Loucy (cell line): ENCODE measurements at regions not wholly inside any gene's neighbourhood (a gene's known extent, or its start where the extent isn't known, plus 50 kb on each side); places are given as distances from the start of the nearest gene placed in this dataset.

Source experiments
- H2AFZ ChIP-seq: fragments of 200-600 bp; sonication (generic); 2 replicates; pipeline ENCODE4 v1.6.0; 2016; ENCODE audit warnings: antibody characterized with exemption, mild to moderate bottlenecking, low read length, moderate library complexity
- H3F3A ChIP-seq: fragments of 200-600 bp; 2 replicates; pipeline ENCODE4 v1.6.0; 2016; ENCODE audit warnings: antibody characterized with exemption, low read depth, mild to moderate bottlenecking
- H3K27me3 ChIP-seq: fragments of 200-600 bp; sonication (generic); 2 replicates; pipeline ENCODE4 v1.6.1; 2014; ENCODE audit warnings: low read length, mild to moderate bottlenecking; ENCODE audit not compliant: insufficient read depth, poor library complexity, severe bottlenecking
- H3K36me3 ChIP-seq: fragments of 200-600 bp; sonication (generic); 2 replicates; pipeline ENCODE4 v1.6.1; 2016; ENCODE audit warnings: low read length; ENCODE audit not compliant: insufficient read depth
- H3K4me1 ChIP-seq: fragments of 200-600 bp; sonication (generic); 2 replicates; pipeline ENCODE4 v1.5.1; 2014; ENCODE audit warnings: low read length, mild to moderate bottlenecking; ENCODE audit not compliant: insufficient read depth, poor library complexity, severe bottlenecking
- H3K4me2 ChIP-seq: fragments of 200-600 bp; sonication (generic); 2 replicates; pipeline ENCODE4 v1.6.0; 2014; ENCODE audit warnings: antibody characterized with exemption, low read length, low read depth, mild to moderate bottlenecking; ENCODE audit not compliant: poor library complexity, severe bottlenecking
- H3K4me3 ChIP-seq: fragments of 200-600 bp; sonication (generic); 2 replicates; pipeline ENCODE4 v1.5.1; 2014; ENCODE audit warnings: low read length, mild to moderate bottlenecking, mixed read lengths; ENCODE audit not compliant: poor library complexity, severe bottlenecking
- H3K79me2 ChIP-seq: fragments of 200-600 bp; sonication (generic); 2 replicates; pipeline ENCODE4 v1.6.1; 2014; ENCODE audit warnings: low read length; ENCODE audit not compliant: insufficient read depth
- H3K9ac ChIP-seq: fragments of 200-600 bp; sonication (generic); 2 replicates; pipeline ENCODE4 v1.6.0; 2014; ENCODE audit warnings: mild to moderate bottlenecking, low read depth, low read length, moderate library complexity; ENCODE audit not compliant: poor library complexity, severe bottlenecking
- H3K9me2 ChIP-seq: fragments of 200-600 bp; sonication (generic); replicated peaks from 2 replicates; pipeline ENCODE4 v1.6.1; 2016; ENCODE audit warnings: low read depth, low read length, mixed read lengths
- H3K9me3 ChIP-seq: fragments of 200-600 bp; sonication (generic); 2 replicates; pipeline ENCODE4 v1.6.1; 2014; ENCODE audit warnings: mild to moderate bottlenecking, antibody characterized with exemption, low read length, low read depth; ENCODE audit not compliant: insufficient read depth
- H4K20me1 ChIP-seq: fragments of 200-600 bp; sonication (generic); 2 replicates; pipeline ENCODE4 v1.6.0; 2014; ENCODE audit warnings: antibody characterized with exemption, low read length, mild to moderate bottlenecking; ENCODE audit not compliant: insufficient read depth, poor library complexity, severe bottlenecking
- CTCF ChIP-seq: fragments of 200-600 bp; sonication (generic); conservative IDR thresholded peaks from 2 replicates; pipeline ENCODE4 v1.5.1; 2014; ENCODE audit warnings: mild to moderate bottlenecking, antibody characterized with exemption, low read length
- EZH2phosphoT487 ChIP-seq: fragments of 200-600 bp; IDR thresholded peaks from 2 replicates; pipeline ENCODE4 v1.6.1; 2018; ENCODE audit warnings: antibody characterized with exemption, mild to moderate bottlenecking, moderate library complexity, borderline replicate concordance

- no peaks in the 10 kb centered on the region for H3K36me3 ChIP-seq
- no peaks in the 10 kb centered on the region for H3K9me2 ChIP-seq
- no peak for TF ChIP-seq EZH2phosphoT487
- TF ChIP-seq CTCF, result no peak
- H2AFZ ChIP-seq, result no peak overlapping the region
- H4K20me1 ChIP-seq, result no peaks in the 10 kb centered on the region
- no peaks in the 10 kb centered on the region for H3K27me3 ChIP-seq
- no peaks in the 10 kb centered on the region for H3K79me2 ChIP-seq
- H3F3A ChIP-seq, result no peaks in the 10 kb centered on the region
- no peak overlapping the region for H3K4me3 ChIP-seq
- no peak overlapping the region for H3K4me2 ChIP-seq
- H3K9me3 ChIP-seq, result no peaks in the 10 kb centered on the region
- H3K4me1 ChIP-seq, result no peaks in the 10 kb centered on the region
- no peak overlapping the region for H3K9ac ChIP-seq
Observed at GRCh38 chr12:67782573-67782972, 134.0 kb downstream of the DYRK2 start.

- Histone ChIP-seq H3F3A (no peaks in the 10 kb centered on the region), H3K4me1 (no peaks in the 10 kb centered on the region)
Observed at GRCh38 chr12:67783393-67783792, 134.8 kb downstream of the DYRK2 start.

GRCh38 chr12:67784831-67785230, 136.3 kb downstream of the DYRK2 start:
- Histone ChIP-seq H3K36me3 (no peaks in the 10 kb centered on the region), H3K4me2 (no peak overlapping the region), H3K9me3 (no peaks in the 10 kb centered on the region), H3K79me2 (no peaks in the 10 kb centered on the region), H3K27me3 (no peaks in the 10 kb centered on the region), H4K20me1 (no peaks in the 10 kb centered on the region), H3K9ac (no peak overlapping the region), H3K9me2 (no peaks in the 10 kb centered on the region), H3K4me3 (no peak overlapping the region), H3K4me1 (no peaks in the 10 kb centered on the region), H3F3A (no peaks in the 10 kb centered on the region), H2AFZ (no peak overlapping the region)
- TF ChIP-seq CTCF (no peak), EZH2phosphoT487 (no peak)

More at GRCh38 chr12:67783393-67783792, 134.8 kb downstream of the DYRK2 start:
- Histone ChIP-seq H3K4me3 (no peak overlapping the region), H4K20me1 (no peaks in the 10 kb centered on the region), H3K79me2 (no peaks in the 10 kb centered on the region), H3K9me2 (no peaks in the 10 kb centered on the region), H3K9me3 (no peaks in the 10 kb centered on the region), H2AFZ (no peak overlapping the region), H3K9ac (no peak overlapping the region), H3K4me2 (no peak overlapping the region), H3K27me3 (no peaks in the 10 kb centered on the region), H3K36me3 (no peaks in the 10 kb centered on the region)
- TF ChIP-seq EZH2phosphoT487 (no peak), CTCF (no peak)
